RPMI7951 (cell line): ENCODE measurements at regions not wholly inside any gene's neighbourhood (a gene's known extent, or its start where the extent isn't known, plus 50 kb on each side); places are given as distances from the start of the nearest gene placed in this dataset.

Source experiments
- DNase-seq: peaks from one replicate; pipeline ENCODE4 v3.0.0-alpha.2; 2012; ENCODE audit warnings: low read depth

DNA sequence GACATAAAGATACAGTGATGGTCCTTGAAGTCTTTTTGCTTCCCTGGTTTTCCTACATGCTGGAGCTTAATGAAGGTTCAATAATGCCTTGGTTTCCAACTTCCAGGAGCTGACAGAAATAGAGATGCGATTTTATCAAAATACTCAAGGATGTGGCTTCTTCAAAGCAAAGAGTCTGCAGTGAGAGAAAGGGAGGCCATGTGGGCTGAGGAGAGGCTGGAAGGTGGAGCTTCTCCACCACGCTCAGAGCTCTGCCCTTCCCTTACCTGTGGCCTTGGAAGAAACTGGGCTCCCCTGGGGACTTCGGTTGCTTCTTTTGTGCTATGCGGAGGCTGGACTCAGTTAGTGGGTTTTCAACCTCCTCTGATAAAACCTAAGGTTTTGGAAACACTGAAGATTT is 175.0 kb upstream of the APCDD1 start:
- DNase-seq = no peak

DNA sequence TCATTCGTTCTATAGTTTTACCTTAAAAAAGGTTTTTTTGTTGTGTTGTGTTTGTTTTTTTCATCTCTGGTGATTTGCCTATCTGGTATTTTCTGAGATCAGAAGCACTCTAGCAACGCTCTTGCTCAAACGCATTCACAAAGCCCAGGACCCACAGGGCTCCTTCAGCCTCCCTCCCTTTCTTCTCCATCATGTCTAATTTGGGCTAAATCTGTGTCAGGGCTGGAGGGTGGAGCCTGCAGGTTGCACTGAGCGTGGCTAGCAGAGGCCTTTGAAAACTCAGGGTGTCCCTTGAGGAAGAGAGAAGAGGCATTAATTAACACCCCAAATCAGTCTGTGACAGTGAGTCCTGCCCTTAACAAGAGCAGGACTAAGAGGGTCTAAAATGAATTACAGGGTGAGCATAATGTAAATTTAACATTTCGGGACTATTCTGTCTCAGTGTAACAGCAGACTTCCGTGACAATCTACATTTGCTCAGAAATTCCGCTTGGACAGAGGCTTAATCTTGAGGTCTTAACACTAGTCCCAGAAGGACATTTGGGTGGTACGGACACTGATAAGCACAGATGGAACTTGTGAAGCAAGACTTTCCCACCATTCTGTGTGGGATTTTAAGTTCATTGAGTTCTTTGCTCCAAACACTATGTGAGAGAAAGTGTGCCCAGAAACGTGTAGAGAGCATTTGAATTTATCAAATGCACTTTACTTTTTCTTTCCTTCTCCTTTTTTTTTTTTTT is 174.4 kb upstream of the APCDD1 start:
- no peak for DNase-seq

DNA sequence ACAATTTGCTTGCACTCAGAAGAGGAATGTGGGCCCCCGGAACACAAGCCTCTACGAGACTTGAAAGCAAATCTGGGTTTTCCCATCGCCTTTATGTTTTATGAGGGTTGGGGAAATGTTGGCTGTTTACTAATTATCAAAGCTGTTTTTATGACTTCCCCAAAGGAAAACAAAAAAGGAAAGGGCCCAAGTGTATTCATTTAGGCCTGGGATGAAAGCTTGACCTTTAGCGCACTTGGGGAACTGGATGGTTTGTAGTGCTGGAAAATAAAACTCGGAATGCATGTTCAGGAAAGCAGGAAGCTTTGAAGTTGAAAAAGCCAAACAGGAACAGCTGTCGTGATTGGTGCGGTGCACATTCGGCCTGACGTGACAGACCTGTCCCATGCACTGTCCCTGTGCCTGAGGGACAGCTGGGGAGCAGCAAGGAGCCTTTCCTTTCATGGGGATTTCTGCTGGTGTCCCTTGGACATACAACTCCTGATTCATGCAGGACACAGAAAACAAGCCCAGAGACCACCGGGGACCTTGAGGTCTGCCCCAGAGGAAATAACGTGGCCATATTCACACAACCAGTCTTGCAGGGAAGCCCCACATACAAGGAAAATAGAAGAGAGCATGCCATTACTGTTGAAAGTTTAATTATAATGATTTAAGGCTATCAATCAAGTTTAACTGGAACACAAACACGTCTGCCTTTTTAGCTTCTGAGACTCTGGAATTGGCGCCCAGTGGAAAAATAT is 169.7 kb upstream of the APCDD1 start:
- no peak for DNase-seq

DNA sequence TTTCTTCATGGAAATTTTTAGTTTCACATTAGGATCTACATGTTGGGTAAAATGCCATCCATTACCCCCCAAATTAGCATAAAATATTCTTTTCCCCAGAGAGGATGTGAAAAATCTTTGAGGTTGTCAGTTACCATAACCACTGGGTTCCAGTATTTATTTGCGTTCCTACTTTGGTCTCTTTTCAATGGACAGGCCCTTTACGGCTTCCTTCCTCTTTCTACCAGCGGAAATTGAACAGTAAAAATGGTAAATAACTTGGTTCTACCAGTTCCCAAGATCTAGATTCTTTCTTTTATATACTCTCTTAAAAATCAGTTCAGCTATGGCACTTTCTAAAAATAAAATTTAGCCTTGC is 169.2 kb upstream of the APCDD1 start:
- DNase-seq = no peak

DNA sequence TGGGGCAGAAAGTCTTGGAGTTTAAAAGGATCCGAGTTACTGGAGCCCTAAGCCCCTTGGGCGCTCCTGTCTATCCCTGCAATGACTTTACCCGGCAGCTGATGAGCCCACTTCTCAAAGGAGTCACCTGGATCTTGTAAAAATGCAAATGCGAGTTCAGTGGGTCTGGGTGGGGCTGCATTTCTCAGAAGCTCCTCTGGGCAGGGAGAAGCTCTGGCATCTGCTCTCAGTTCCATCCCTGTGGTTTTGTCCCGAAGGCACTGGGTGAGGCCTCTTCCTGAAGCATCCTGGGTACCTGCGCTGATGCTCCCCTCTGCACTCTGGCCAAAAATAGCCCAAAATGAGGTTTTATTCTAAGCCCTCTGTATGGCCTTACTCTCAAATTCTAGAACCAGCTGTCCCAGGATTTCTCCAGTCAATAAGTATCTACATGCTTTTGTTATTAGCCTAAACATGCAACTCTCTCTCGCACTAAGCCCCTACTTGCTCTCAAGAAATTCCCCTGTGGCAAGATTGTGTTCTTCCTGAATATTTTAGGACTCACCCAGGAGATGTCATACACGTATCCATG is 167.8 kb upstream of the APCDD1 start:
- no peak for DNase-seq

DNA sequence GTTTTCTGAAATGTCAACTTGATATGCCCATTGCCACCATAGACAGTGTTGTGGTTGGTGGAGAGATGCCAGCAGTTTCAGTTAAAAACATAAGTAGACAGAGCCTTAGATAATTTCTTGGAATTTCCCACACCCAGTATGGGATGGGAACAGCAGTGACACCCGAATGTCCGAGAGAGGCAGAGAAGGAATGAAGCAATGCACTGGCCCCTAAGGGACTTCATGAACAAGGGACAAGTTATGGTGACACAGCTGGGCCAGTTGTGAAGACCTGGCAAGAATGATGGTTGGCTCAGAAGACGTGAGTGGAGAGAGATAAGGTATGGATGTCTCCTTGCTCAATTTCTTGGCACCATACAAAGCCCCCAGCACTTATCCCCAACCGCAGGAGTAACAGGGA is 165.2 kb upstream of the APCDD1 start:
- peak; percentile 28 for DNase-seq

DNA sequence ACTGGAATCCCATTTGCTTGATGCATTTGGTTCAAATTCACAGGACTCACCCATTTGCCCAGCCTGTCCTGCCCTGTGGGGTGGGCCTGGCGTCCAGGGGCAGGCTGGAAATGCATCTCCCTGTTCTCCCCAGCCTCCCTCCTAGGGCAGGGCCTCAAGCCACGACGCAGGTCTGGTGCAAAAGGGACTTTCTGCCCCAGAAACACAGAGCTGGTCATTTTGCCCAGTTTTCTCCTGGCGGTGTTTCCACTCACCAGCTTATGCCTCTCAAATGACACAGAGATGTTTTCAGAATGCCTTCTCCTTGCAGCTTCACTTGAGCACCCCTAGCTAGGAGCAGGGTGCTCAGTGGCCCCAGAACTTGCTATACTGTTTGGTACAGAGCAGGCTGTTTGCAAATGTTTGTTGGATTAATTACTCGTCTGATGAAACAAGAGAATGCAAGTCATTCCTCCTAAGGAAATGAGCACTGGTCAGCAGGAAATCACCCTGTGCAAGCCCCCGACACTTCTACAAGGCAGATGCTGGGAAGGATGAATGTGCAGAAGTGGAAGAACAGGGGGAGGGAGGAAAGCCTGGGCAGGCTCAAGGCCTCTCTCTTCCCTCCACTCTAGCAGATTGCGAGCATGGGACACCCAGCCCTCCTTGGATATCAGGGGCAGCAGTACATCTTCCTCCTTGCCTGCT is 164.3 kb upstream of the APCDD1 start:
- DNase-seq = no peak

DNA sequence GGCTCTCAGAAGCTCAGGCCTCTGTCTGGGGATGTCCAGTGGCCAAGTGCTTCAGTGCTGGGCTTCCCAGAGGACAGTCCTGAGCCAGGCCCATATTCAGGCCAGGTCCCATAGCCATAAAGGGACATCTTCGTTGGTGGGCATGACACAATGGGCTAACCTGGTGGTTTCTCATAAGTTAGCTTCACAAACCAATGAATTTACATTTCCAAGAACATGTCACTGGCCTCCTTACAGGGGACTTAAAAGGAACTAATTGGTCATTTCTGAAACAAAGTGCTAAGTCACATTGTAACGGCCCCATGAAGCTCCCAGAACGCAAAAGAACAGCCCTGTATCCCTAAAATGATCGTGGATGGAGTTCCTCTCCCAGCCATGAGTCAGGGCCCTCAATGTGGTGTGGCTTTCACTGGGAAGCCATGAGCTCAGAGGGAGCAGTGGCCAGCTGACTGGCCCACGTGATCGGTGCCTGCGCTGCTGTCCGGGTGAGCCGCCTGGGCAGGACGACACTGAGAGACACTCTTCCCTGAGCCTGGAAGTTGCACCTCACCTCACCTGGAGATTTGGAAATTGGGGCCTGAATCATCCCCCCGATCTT is 163.7 kb upstream of the APCDD1 start:
- DNase-seq = no peak

DNA sequence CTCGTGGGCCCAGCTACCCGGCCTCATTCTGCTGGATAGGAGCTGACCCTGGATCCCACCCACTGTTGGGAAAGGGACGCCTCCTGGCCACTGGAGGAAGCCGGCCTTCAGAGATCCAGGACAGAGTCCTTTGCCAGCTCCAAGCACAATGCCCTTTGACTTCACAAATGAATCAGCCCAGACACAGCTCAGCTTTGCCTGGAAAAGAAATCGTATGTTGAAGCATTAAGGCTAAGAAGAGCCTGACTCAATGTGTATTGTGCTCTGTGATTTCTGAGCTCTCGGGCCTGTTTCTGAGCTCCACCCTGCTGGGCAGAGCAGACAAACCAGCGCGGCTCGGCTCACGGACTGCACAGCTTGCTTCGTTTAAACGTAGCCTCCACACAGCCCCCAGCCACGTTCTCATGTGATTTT is 162.9 kb upstream of the APCDD1 start:
- no peak for DNase-seq

DNA sequence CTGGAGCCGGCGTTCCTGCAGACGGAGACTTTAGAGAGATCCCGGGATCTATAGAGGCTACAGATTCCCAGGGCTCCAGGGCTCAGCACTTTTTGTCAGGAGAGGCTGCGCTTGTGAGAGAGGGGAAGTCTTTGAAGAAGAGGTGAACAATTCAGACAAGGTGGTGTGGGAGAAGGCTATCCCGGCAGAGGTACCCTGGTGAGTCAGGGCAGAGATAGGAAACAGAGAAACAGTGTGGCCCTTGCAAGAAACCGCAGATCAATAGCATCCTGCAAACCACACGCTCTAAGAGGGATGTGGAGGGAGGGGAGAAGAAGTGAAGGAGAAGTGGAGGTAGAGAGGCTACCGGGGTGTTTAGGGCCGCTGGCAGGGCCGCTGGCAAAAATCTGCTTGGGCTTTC is 160.5 kb upstream of the APCDD1 start:
- no peak for DNase-seq

DNA sequence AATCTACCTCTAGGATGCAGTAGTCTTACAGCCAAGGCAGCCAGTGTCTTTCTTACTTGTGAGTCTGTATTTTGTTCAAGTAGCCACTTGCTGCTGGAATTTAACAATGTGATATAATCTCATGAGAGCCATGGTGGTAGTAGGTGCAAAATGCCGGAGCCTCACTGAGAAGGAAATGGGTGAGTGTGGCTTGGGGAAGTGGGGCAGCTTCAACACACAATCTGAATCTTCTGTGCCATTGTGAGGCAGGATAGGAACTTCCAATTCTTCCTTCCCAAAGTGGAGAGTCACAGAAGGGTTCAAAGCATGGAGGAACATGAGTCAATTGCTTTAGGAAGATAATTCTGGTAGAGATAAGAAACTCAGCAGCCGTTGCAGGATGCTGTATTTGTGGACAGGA is 158.7 kb upstream of the APCDD1 start:
- no peak for DNase-seq

DNA sequence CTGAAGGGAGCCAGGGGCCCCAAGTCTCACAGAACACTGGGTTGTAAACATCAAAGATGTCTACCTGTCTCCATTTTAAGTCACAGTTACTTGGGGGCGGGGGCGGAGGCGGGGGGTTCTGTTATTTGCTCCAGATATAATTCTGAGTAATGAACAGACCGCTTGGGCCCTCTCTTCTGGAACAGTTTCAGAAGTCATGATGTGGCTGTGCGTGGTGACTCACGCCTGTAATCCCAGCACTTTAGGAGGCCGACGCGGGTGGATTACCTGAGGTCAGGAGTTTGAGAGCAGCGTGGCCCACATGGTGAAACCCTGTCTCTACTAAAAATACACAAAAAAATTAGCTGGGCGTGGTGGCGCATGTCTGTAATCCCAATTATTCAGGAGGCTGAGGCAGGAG is 157.9 kb upstream of the APCDD1 start:
- no peak for DNase-seq

DNA sequence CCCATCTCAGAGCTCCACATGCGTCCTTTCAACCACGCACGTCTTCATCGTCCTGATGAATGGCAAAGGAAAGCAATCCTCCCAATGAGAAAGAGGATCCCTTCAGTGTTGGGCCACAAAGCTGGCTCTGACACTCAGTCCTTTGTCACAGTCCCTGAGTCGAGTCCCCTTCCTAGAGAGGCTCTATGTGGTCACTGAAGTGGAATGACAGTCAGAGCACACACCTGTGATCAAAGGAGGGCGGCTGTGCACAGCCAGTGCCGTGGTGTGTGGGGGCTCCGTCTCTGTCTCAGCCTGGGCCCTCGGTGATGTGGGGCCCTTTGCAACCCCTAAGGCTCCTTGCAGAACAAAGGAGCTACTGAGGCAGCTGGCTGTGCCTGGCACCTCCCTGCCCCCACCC is 157.3 kb upstream of the APCDD1 start:
- DNase-seq = no peak

DNA sequence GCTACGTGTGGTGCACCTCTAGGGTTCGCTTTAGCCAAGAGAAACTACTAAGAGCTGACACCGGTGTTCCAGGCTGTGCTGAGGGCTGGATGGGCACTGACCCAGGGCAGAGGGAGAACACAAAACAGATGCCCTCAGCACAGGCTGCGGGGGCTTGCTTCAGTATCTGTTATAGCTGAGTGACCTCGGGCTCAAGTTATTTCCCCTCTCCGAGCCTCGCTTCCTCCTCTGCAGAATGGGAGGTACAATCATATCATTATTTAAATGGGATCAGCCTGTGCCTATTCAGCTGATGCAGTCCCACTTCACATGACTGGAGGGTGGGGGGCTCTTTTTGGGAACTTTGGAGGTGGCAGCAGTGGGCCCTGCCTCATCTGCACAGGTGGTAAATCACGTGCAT is 156.1 kb upstream of the APCDD1 start:
- DNase-seq = no peak

DNA sequence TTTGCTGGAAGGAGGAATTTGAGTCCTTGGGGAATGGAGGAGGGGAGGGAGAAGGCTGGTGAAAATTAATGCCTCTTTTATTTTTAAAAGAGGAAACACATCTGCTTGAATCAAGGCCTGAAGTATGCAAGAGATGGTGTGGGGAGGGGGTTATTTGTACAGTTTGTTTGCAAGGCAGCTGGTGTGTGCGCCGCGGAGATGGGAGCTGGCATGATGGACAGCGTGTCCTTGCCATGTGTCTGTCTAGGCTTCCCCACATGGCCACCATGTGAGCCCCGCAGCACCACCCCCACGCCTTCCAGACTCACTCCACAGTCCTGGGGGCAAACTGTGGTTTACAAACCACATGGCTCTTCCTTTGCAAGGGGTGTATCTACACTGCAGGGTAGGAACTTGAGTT is 154.8 kb upstream of the APCDD1 start:
- DNase-seq = peak; percentile 92

DNA sequence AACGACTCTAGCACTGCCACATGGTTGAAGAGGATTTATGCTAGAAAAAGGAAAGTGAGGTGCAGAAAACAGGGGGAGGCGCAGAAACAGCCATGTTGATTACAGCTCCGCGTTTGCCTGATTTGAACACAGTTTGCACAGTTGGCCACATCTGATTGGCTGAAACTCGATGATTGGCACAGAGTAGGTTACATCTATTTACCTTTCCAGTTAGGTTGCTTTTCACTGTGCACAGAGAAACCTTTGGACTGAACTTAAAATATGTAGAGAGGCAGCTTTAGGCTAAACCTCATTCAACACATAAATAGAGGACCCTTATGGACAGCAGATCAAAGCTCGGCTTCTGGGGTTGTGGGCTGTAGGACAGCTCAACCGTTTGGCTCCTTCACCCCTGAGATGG is 153.7 kb upstream of the APCDD1 start:
- no peak for DNase-seq

DNA sequence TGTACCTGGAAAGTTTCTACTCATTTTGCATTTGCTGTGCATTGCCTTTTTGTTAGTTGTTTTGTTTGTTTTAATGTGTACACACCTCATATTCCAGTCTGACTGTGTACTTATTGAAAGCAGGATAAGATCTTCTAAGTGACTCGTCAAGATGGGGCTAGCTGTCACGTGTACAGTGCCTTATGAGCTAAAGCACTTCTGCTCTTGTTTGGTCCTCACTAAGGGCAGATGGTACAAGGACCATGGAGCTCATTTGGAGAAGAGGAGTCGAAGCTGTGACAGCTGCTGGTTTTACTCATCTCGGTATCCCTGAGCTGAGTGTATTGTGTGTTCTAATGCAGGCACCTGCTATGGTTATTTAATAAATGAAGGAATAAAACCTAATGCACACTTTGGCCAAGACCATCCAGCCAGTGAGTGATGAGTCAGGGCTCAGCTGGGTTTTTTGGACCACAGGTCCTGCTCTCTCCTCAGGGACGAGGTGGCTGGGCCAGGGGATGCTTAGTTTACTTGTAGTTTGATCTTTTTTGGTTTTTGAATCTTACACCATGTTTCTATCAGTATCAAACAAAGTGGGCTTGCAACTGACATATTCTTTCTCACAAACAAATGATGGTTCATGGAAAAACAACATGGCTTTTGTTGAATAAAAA is 152.5 kb upstream of the APCDD1 start:
- no peak for DNase-seq

DNA sequence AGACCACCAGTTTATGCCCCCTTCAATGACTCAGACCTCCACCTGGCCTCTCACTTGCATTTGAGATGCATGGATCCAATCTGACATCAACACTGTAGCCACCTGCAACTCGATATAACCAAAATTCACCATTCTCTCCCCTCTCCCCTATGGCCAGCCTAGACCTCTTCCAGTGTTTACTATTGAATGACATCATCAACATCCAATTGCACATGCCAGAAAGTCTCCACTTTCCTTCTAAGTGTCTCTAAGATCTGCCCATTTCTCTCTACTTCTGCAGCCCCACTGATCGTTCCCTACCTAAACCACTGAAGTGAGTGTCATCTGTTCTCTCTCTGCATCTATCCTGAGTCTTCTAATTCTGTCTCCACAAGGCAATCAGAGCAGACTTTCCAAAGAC is 151.3 kb upstream of the APCDD1 start:
- no peak for DNase-seq

DNA sequence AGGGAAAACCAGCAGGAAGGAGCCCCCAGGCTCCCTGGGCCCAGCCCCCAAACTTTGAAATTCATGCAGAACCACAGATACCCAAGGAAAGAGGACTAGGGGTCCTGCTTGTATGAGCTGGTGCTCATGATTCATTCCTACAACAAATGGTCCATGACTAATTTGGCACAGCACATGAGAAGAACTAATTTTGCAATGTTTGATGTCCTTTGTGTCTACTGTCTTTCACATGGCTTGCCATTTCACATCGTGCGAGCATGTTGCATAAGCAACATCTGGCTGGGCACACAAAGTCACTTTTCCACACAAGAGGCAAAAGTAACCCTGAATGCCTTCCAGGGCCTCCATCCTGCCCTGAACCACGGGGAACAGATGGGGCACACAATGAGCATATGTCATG is 149.6 kb upstream of the APCDD1 start:
- peak; percentile 96 for DNase-seq

DNA sequence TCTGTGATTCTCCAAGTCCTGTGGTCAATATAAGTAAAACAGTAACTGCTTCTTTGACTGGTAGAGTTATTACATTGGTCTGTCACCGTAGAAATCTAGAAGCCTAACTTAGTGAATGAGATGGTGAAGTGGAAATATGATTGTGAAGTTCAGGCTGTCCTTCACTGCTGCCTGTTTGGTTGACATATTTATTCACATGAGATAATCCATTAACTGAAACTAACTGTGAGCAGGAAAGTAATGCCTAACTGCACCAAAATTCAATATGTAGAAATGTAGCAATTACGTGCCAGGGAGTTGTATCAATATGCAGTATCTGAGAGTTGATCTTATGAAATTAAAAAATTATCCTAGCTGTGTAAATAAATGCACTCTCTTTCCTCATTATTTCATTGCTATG is 147.7 kb upstream of the APCDD1 start:
- DNase-seq = no peak

DNA sequence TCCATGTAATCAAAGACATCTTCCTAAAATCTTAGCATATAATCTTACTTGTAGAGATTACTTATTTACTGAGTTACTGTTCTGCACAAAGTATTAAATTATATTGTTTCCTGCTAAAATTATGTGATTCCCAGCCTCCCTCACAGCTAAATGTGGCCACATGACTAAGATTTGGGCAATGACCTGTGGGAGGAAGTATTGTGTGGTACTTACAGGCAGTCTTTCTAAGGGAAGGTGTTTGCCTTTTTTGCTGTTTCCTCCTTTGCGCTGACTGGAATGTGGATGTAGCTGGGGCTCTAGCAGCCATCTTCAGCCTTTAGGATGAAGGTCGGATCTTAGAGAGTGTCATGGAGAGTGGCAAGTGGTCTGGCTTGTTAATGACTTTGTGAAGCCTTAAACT is 146.3 kb upstream of the APCDD1 start:
- no peak for DNase-seq

DNA sequence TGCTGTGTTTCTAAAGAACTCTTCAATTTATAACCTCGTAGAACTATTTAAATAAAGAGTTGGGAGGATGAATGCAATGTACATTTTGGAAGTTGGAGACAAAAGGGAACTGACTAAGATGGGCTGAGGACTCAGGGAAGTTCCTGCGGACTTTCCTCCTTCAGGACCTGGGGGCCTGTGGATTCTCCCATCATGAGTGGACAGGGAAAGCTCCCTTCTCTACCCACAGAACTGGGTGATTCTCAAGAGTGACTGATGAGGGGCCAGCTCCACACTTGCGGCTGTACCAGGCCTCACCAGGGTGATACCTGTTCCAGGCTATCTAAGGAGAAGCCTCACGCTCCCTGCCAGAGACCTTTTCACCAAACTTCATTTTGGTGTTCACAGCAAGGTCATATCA is 143.8 kb upstream of the APCDD1 start:
- DNase-seq = no peak
